NCI-H1436 treated with DMSO at 0.1 percent for 48 hours (cell line): ENCODE measurements at regions not wholly inside any gene's neighbourhood (a gene's known extent, or its start where the extent isn't known, plus 50 kb on each side); places are given as distances from the start of the nearest gene placed in this dataset.

Experiments used
- DNase-seq: peaks from one replicate; lab custom pipeline; 2025; lab: John Stamatoyannopoulos, UW

DNA sequence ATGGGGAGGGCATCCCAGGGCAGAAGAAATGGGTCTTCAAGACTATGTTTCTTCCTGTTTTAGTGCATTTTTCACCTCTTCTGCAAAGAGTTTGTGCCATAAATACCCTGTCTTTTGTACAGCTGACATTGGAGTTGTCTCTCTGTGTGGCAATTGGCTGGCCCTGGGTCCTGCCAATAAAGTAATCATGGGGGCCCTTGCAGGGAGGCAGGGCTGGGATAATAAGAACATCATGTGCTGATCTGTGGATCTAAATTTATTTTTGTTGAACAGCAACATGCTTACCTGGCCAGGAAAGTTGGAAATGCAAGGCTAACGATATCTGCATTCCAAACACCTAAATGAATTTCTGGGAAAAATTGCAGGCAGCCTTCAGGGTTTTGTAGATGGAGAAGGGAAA is 174.6 kb upstream of the GATB start:
- no peak for DNase-seq

DNA sequence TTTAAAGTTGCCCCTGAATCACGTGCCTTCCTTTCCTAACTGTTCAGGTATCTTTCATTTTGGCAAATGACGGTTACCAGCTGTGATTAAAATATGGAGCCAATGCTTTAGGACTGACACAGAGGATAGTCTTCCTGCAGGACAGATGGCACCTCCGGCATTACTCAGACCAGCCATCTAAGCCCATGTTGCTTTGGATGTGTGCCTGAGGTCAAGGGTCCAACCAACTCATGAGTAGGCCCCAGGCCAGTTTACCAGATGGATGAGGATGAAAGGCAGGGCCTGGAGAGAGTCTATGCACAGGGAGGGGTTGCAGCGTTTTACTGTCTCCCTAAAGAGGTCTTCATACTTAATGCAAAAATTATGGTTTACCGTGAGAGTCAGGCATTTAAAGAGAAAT is 174.0 kb upstream of the GATB start:
- DNase-seq, result no peak

DNA sequence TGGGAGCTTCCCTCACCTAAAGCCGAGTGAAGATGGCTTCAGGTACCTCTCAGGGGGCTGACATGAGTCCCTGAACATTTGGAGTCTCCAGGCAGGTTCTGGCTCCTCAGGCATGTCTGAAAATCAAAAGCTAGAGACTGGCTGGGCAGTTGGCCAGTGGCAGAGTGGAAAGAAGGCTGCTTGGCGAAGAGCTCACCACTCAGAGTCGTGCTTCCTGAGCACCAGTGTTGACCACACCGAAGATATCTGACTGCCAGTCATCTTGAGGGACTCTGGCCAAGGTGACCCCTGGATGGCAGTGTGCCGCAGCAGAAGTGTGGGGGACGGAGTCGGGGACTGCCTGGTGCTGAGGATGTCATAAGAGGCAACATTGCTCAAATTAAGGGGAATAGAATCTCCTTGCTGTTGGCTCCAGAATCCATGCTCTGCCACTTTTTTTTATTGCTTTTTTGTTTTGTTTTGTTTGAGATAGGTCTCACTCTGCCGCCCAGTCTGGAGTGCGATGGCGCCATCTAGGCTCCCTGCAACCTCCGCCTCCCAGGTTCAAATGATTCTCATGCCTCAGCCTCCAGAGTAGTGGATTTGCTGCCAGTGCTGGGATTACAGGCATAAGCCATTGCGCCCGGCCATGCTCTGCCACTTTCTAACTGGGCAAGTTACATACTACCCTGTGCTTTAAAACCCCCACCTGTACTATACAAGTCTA is 172.5 kb upstream of the GATB start:
- no peak for DNase-seq

DNA sequence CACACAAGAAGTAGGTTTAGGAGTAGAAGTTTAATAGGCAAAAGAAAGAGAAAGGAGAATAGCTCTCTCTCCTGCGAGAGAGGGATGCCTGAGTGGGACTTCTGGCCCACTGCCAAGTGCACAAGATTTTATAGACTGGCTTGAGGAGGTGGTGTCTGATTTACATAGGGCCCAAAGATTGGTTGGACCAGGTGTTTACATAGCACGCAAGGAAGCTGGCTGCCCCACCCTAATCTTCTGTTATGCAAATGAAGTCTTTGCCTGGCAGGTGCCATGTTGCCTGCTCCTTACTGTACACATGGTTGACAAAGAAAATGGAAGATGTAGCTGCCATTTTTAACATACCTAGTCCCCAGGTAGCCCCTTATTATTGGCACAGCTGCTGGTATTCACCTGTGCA is 170.8 kb upstream of the GATB start:
- DNase-seq, result no peak

DNA sequence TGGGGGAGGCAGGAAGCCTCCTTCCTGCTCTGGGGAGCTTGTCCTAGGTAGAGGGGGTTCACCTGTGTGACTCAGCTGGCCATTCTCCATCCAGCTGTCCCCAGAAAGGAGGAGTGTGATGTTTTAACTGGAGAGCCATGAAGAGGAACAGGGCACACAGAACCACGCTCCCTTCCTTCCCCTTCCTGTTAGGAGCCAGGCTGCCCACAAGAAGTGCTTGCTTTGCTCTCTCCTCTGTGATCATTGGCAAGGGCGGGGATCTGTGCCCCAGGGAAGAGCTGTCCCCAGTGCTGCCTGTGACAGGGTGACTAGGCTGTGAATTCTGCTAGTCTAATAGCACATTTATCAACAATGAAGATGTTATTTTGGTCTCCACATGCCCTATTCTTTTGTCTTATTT is 169.6 kb upstream of the GATB start:
- DNase-seq, result no peak

DNA sequence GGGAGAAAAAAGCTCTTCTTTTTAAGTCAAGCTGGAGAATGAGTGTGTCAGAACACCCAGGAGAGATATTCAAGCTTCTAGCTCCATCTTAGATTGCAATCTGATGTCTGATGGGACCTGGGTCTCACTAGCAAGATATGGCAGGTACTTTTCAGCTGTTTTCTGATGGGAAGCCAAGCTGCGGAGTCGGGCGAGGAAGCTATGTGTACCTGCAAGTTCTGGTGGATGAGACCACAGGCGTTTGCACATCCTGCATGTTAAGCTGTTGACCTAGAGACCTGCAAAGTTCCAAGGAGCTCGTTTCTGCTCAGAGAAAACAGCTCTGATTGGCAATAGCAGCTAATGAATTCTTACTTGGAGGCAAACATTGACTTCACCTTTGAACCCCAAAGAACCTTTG is 167.3 kb upstream of the GATB start:
- DNase-seq, result no peak

DNA sequence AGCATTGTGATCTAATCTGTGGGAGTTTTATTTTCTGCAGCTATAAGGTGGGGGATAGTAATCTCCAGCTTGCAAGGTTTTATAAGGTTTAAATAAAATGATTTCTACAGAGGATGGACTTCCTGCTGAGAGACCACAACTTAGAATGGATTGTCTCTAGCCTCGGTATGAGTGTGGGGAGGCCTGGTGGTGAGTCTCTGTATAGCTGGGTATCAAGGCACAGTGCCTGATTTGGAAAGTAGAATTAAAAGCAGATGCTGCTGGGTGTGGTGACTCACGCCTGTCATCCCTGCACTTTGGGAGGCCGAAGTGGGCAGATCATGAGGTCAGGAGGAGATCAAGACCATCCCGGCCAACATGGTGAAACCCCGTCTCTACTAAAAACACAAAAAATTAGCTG is 162.0 kb upstream of the GATB start:
- DNase-seq, result no peak

DNA sequence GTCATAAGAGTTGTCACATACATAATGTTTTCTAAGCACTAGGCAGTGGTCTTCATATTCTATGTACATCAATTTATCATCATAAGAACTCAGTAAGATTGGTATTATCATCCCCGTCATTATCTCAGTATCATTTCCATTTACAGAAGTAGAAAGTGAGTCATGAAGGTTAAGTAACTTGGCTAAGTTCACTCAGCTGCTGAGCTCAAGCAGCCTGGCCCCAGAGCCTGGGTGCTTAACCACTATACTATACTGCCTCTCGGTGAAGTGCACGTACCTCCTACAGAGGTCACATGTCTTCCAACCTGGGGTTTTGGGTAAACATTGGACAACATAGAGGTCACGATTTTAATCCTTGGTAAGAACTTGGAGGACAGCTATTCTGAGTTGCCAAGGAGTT is 161.5 kb upstream of the GATB start:
- no peak for DNase-seq

DNA sequence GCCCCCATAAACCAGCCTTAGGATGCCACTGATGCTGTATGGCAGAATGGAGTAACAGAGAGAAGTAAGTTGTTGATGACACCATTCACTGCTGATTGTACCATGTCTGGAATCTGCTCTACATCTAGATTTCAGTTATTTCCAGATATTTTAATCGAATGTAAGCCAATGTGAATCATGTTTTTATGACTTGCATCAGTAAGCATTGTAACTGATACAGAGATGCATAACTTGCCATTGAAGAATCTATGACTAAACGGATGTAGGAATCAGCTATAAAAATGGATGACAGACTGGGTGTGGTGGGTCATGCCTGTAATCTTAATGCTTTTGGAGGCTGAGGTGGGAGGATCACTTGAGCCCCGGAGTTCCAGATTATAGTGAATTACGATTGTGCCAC is 161.0 kb upstream of the GATB start:
- DNase-seq, result no peak

DNA sequence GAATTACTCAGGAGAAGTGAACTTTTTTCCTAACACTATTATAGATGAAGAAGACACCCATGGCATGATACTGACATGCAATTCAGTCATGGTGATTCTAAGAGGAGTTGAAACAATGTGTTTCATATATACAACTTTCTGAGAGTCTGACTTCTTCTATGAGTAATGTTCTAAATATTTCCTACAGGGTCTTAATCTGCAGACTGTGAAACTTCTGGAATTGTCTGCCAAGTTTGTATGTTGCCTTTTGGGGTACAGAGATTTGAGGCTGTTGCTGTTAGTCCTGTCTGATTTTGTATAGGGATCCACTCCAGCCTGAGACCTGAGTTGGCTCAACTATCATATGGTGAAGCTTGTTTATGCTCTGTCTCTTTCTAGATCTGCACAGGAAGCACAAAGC is 160.6 kb upstream of the GATB start:
- no peak for DNase-seq

DNA sequence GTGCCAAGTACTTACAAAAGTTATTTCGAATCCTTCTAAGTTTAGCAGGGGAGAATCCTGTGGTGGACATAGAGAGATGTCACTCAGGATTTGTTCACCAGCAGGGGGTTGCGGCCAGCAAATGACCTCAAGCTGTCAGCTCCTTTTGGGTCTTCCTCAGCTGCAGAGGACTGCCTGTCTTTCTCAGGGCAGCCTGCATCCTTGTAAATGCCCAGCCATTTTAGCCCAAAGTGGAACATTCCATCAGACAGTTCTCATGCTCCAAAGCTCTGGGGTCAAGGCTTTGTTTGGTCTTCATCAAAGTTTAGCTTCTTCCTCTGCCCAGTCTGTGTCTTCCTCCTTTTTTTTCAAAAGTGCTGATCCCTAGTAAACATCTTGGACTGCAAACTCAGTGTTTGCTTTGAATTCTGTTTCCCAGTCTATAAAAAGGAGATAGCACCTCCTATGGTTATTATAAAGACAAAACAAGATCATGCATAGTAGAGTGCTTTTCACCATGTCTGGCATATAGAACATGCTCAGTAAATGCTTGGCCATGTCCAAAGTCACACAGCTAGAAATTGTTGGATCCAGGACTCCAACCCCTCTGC is 156.4 kb upstream of the GATB start:
- DNase-seq, result no peak

DNA sequence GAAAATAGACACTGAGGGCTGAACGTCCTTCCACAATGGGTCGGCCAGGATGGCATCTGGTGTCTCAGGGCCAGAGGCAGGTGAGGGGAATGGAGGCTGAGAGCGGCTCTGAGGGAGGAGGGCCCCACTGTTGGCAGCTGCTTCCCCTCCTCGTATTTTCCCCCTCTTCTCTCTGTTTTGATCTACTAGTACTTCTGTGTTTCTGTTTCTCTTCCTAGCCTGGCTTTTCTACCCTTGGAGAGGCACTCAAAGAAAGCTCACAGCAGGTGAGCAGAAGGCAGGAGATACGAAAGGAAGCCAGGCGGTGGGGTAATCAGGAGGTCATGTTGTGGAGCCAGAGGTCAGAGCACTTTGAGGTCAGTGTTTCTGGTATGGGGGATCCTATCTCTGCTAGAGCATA is 151.8 kb upstream of the GATB start:
- DNase-seq, result no peak

DNA sequence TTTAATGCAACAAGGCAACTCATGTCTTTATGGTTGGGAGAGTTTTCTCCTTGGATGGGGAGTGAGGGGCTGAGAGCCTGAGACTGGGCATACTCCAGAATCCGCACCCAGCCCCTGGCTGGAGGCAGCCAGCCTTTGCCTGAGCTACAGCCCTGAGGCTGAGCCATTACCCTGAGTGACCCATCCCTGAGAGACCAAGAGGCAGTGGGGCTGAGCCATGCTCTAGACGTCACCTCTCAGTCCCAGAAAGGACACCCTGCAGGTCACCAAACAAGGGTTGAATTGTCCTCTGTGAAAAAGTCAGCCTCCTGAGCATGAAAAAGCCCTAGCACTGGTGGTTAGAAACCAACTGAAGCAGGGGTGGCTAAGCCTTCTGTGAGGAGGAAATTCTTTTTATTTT is 151.2 kb upstream of the GATB start:
- DNase-seq, result no peak

DNA sequence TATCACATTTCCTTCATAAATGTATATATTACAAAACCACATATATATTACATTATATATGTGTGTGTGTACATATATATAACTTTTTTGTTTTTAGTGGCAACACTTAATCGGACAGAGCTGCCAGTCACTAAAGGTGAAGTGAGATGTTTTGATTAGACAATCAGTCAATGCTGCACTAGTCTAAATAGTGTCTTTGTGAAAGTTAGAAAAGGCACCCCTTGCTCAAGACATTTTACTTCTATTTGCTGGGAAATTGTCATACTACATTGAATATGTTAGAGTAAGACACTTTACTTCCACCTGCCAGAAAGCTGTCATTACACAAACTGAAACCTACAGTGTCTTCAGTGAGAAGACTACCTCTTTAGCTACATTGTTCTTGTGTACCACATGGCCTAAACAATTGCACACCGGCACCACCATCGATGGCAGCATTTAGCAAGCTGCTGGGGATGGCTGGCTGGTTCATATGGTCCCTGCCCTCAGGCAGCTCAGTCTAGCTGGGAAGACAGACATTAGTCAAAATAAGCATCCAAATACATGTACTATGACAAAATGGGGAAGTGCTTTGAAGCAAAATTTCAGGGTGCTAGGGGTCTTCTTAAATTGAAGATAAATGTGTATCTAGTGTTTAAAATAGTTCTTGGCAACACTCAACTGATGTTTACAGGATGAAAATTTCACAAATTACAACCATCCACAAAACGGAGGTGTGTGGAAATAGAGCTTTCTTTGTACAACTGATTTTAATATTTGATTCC is 148.1 kb upstream of the GATB start:
- DNase-seq, result no peak

DNA sequence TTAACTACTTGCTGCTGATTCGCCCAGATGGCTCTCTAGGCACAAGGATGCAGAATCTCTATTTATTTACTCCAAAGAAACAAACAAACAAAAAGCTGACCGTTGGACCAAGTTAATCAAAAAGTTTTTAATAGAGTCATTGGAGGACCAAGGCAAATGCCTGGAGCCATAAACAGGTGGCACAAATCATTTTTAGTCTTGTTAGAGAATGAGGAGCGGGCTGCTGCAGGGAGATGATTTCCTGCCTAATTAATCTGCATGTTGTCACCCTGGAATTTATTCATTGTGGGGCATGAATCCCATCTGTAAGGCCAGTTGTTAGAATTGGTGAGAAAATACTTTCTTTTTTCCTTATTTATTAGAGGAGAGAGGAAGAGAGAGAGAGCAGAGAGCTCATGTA is 147.4 kb upstream of the GATB start:
- no peak for DNase-seq

DNA sequence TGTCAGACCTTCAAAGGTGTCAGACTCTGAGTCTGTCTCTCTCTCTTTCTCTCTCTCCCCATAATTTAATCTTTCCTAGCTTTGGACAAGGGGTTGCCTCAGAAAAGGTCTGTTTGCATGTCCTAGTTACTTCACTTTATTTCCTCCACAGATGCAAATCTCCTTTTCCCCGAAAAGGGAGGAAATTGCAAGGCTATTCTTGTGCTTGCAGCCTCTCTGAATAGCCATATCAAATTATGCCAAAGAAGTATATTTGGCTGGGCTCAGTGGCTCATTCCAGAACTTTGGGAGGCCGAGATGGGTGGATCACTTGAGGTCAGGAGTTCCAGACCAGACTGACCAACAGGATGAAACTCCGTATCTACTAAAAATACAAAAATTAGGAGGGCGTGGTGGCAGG is 145.6 kb upstream of the GATB start:
- no peak for DNase-seq

DNA sequence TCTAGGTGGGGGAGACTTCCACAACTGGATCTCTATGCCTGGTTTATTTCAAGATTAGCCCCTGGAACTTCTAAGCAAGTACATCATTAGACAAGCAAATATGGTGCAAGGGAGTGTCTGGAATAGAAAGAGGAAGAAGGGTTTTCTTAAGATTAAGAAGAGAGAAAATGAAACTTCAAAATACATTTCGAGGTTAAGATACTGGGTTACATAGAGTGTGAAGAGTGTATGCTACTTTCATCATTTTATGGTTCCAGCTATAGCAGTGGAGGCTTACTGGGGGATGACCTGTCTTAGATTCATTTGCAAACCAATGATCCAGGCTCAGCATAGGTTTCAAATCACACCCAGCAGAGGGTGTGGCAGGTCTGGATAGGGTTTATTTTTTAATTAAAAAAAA is 144.4 kb upstream of the GATB start:
- no peak for DNase-seq

DNA sequence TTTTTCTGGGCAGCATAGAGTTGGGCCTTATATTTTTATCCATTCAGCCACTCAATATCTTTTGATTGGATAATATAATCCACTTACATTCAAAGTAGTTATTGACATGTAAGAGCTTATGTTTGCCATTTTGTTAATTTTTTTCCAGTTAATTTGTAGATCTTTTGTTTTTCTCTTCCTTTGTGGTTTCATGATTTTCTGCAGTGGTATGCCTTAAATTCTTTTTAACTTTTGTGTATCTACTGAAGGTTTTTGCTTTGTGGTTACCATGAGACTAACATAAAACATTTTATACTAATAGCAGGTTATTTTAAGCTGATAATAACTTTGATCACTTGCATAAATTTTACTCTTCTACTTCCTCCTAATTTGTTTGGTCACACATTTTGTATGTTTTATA is 140.8 kb upstream of the GATB start:
- no peak for DNase-seq

DNA sequence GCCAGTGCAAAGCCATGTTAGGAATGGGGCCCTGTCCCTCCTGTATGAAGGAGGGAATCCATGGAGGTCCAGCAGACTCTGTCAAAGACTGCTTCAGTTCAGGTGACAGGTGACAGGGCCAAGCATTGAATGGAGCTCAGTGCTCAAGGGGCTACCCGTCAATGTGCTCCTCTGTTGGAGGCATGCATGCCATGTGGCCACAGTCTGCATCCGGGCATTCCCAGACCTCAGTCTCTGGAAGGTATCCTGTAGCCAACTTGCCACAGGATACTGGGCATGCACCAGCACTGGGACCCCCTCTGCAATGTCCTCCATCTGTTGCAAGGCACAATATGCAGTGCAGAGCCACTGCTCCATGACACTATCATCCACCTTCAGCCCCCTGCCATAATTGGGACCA is 136.1 kb upstream of the GATB start:
- DNase-seq, result no peak

DNA sequence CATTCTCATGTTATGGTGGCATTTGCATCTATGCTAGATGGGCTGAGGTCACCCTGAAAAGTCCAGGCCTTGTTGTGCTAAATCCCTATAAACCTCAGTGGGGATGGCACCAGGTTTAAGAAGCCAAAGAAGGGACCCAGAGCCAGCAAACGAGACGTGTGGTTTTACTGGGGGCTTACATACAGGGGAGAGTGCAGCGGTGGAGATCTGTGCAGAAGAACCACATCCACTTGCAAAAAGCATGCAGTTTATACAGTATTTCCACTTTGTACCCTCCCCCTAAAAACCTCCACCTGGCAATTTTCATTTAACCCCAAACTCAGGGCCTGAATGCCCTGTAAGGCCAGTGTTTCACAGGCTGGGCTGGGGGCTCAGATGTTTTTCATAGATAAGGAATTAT is 134.9 kb upstream of the GATB start:
- no peak for DNase-seq

DNA sequence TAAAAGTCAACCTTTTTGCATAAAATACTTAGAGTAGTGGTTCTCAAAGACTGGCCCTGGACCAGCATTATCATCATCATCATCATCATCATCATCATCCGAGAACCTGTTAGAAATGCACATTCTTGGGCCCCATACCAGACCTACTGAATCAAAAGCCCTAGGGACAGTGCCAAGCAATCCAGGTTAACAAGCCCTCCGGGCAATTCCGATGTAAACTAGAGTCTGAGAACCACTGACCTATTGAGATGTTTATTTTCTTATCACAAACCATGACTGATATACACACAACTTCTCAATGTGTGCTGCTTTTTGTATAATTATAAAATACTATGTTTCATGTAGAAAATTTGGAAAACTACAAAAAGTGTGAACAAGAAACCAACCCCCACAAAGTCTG is 133.4 kb upstream of the GATB start:
- DNase-seq, result no peak

DNA sequence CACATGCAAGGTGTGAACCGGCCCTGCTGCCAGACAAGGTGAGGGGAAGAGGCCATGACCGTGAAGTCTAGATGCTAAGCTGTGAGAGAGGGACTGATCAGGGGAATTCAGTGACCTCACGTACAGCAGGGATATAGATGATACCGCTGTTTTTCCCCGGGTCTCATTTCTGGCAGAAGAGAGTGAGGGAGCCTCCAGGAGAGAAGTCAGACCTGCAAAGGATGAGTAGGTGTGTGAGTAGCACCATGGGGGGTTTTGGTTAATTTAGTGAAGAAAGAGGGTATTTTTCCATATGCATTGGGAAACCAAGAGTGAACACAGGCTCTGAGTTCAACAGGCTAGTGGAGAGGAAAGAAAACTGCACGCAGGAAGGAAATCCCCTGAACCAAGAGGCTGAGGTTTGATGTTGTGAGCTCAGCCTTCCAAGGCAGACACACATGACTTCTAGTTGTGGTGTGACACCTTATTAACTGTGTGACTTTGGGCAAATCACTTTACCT is 127.6 kb upstream of the GATB start:
- no peak for DNase-seq

DNA sequence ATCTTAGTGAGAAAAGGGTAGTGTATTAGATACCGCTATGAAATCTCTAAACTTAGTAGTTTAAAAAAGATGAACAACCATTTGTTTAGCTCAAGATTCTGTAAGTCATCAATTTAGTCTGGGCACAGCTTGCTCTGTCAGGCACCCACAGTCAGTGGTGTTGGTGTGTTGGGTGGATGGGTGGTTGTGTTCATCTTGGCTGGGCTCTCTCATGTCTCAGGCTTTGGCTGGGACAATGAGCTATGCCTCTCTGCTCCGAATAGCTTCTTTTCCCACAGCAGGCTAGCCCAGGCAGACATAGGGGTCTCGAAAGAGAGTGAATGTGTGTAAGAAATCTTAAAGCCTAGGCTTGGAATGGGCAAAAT is 127.0 kb upstream of the GATB start:
- no peak for DNase-seq
